Eye (tissue), 1 donor: ENCODE measurements at regions not wholly inside any gene's neighbourhood (a gene's known extent, or its start where the extent isn't known, plus 50 kb on each side); places are given as distances from the start of the nearest gene placed in this dataset.
A peak's percentile ranks its signal among the peaks of the same experiment; 100 is the strongest.

ENCODE experiments used
- DNase-seq: peaks from one replicate; pipeline ENCODE4 v3.0.0-alpha.2; 2015

DNA sequence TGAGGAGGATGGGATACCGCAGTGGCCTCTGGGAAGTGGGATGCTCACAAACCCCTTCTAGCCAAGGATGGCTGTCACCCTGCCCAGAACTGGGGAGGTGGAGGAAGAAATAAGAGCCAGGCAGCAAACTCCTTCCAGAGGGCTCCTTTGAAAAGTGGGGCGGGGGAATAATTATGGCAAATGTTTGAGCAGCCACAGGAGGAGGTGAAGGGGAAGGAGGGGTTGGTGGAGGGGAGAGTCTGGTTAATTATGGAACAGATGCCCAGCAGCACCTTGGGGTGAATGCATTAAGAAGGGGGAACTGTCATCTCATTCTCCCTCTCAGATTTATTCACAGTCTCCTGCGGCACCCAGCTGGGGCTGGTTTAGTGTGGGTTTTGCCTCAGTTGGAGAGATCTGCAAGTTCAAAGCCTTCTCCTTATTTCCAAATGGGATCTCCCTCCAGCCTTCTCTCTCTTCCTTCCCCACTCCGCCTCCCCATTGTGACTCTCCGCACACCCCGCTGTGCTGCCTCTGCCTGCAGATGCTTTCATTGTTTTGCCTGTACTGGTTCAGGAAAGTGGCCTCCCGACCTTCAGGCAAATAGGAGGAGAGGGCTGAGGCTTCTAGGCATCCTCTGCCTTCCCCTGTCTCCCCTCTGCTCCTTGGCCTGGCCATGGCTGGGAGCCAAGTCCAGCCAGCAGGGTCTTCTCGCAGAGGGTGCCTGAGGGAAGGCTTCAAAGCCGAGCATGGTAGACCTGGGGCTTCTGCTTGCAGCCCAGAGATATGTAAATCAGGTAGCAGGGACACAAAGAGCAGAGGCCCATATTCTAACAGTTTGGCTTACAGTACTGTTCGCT, 457.2 kb upstream of the MEX3C start:
- peak; percentile 79 for DNase-seq

DNA sequence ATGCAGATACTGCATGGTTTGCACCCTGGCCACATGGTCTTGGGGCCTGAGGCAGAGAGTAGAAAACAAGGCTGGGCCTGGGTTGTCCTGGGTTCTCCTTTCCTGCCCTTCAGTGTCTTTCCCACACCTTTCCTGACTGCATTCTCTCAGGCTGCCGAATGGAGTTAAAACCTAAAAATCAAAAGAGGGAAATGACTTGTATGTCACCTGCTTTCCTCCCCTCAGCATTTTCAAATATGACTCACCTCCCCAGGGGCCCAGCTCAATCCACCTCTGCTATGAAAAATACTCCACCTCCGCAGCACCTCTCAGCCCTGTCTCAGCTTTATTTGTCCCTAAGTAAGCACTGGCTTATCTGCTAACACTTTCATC, 457.8 kb upstream of the MEX3C start:
- DNase-seq: no peak

DNA sequence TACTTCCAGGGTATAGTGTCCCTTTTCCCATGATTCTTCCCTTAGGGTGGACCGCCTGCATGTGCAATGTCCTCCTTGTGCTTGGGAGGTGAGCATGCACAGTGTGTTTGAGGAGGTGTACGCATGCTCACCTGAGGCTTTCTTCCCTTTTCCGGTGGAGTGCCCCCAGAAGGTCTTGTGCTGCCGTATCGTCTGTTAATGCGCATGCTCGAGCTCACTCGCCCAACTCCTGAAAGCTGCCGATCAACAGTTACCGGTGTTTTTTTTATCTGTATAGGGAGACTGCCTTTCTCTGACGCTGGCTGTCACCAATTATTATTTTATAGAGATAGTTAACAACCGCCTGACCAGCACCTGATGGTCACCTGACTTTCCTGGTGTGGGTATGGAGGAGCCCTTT, 458.8 kb upstream of the MEX3C start:
- no peak for DNase-seq

- DNase-seq: no peak
Observed at GRCh38 chr18:51658436-51658835, 461.0 kb upstream of the MEX3C start.

- DNase-seq: peak; percentile 53
Observed at GRCh38 chr18:51659781-51660180, 462.3 kb upstream of the MEX3C start.

DNA sequence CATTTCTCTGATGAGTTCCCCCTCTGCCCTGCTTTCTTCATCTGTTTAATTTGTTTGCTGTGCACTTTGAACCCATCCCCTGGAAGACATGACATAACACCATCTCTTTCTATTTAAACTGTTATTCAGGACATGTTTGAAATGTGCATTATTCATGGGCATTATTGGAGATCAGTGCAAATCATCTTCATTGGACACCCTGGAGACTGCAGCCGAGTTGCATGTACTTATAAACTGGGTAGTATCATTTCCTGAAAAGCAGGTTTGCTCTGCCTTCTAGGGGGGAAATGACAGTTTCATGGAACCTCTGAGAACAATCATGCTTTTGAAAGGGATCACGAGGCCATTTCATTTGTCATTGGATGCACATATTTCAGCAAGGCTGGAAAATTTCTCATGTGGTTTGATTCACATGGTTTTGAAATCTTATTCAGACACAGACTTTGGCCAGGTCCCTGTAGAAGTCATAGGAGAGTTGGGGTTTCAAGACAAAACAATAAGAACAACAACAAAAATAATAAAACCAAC, 462.8 kb upstream of the MEX3C start:
- no peak for DNase-seq

DNA sequence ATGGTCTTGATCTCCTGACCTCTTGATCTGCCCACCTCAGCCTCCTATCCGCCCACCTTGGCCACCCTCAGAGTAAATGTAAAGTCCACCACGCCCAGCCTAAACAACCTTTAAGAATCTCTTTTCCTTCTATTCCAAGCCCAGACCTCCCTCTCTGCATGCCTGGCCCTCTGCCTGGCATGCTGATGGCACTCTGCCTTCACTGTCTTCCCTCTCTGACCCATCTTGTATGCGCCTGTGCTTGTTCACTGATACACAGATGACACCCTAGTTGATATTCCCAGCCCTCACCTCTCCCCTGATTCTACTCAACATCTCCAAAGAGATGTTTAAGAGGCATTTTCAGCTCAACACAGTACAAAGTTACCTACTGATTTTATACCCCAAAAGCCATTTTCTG, 466.8 kb upstream of the MEX3C start:
- DNase-seq: no peak

DNA sequence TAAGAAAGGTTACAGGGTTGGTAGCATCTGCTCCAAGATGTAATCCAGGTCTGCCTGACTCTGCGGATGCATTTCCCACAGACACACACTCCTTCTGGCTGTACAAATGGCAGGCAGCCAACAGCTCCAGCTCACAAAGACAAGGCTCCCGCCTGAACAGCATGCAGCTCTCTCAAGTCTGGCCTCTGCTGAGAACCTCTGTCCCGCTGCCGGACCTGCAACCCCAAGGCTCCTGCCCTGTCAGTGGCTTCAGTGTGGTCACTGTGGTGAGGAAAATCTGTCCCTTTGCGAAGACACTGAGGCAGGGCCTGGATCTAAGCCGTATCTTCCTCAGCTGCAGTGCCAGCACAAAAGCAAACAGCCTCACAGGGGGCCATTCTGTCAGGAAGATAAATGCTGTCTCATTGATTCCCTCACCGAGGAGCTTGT, 469.3 kb upstream of the MEX3C start:
- peak; percentile 82 for DNase-seq

DNA sequence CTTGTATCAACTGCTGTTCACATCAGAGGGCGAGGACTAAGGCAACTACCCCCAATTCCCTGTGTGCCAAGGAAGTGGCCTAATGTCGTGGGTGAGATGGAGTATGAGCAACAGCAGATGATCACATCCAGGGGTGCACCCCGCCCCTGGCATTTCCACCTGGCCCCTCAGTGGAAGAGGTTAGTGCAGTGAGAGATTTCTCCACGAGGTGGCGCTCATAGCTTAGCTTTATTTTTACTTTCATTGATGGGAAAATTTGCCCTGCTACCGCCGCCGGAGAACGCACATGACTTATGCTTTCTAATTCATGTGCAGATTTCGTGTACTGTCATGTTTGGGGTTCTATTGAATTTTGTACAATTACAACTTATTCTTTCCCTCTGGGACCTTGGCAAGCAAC, 470.6 kb upstream of the MEX3C start:
- DNase-seq: peak; percentile 94

DNA sequence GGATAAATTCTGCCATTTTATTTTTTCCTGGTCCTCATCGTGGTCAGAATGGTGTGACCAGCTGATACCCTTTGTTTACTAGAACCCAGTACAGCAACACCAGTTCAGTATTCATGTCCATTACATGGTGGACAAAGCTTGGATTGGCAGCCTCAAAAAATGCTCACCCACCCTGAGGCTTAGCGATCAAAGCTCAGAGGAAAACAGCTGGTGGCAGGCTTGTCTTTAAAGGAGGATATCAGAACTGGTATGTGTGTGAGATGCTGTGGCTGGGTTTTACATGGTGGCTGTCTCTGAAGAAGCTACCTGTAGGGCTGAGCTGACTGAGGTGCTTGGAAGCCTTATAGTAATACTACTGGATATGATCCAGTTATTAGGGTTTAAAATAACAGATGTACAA, 471.1 kb upstream of the MEX3C start:
- DNase-seq: peak; percentile 41

GRCh38 chr18:51686590-51686989, 489.1 kb upstream of the MEX3C start:
- DNase-seq: no peak

GRCh38 chr18:51687845-51688585, 490.5 kb upstream of the MEX3C start:
- no peak for DNase-seq

DNA sequence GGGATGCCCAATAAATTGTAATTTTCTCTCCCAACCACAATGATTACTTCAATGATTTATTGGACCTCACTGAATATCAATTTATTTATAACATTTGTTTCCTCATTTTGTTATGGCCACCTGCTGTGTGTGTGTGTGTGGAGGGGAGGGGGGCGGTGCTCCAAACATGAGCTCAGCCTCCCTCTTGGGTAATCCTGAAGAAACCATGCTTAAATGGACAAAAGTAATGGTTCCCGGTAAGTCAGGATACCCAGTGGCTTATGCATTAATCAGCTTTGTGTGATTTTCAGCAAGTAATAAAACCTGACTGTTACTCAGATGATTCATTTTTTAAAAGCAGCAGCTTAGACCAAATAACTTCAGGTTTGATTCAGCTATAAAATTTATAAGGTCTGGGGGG, 495.1 kb upstream of the MEX3C start:
- no peak for DNase-seq

DNA sequence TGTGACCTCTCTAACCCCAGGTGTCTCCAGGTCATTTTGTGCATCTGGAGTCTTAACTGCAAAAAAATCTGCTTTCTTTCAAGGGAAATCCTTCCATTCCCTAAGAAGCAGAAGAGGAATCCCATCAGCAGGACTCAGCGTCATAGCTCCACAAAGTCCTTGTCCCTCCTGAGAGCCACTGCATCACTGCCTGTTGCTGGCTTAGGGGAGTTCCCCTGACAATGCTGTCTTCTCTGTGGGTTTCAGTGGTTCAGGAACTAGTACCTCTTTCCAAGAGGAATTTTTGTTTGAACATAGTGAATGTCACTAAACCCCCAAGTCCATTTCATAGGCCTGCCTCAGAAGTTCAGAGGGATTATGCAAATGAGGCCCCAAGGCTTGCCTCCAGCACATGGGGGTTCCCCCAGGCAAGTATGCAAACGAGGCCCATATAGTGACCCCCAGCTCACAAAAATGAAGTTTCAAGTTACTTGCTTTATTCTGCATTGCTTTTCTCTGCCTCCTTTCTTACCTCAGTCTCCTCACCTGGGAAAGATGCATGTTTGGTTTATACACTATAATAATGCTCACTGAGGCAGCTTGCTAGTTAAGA, 513.9 kb upstream of the MEX3C start:
- DNase-seq: no peak

DNA sequence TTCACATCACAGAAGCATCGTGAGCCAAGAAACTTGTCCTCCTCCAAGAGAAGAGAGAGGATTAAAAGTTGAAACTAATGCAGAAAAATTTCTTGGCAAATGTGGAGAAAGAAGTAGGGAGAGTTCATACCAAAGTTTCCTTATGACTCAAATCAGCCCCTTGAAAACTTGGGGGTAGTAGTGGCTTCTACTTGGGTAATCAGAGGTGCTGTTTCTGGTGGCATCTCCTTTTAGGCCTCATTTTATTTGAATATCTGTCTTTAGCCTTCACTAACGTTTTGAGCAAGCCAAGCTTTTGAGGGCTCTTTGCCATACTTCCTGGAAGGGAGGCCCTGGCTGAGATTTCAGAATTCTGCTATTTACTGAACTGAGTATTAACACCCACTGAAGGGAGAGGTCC, 515.3 kb upstream of the MEX3C start:
- DNase-seq: no peak

GRCh38 chr18:51716277-51716676, 518.8 kb upstream of the MEX3C start:
- no peak for DNase-seq

- DNase-seq: no peak
Observed at GRCh38 chr18:51721388-51721787, 523.9 kb upstream of the MEX3C start.

DNA sequence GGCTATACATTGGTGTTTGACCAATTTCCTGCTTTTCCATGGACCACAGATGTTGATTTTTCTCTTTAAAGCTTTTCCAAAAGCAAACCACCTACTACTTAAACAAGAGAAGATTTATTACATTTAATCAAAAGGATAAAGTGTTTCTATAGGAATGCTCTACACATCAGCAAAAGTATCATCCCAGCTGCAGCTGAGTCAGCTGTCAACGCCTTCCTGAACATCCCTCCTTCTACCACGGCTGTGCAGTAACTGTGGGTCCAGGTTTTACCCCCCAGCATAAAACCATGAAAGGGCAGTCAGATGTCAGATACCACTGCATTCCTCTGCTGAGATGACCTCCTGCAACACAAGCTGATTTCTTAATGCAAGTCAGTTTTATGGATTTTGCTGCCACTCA, 524.5 kb upstream of the MEX3C start:
- DNase-seq: no peak

DNA sequence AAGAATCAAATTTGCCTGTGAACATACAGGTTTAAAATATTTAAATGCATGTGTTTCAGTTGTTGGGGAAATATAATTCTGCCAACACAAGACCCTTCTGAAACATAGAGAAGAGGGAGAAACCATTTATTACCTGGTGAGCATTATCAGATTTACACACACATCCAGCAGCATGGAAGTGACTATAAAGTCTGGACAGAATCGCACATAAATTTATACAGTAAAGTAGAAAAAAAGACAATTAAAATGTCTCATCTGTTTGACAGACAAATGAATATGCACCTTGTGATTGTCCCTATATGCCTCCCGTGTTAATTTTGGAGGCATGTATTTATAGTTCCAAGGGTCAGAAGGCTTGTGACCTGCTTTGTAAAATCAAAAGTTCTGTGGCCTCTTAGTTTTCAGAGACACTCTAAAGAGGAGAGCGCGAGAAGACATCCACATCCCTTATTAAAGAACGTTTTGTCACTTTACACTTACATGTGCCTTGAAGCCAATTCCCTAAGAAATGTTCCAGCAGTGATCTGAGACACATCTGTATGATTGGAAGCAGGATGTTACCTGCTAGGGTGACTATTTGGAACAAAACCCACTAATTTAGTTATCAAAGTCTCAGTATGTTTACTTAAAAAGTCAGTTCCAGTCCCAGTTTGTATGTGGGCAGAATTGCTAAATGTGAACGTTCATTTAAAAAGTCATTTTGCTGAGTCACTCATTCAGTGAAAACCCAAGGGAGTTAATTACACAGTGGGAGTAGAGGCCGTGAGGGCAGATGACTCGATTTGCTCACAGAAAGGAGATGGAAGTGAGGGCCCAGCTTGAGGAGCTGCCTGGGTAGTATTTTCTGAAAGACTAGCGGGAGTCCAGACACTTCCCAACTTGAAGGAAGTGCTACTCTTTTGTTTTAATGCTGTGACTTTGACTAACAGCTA, 527.6 kb upstream of the MEX3C start:
- no peak for DNase-seq

- no peak for DNase-seq
Observed at GRCh38 chr18:51726614-51727013, 529.1 kb upstream of the MEX3C start.

GRCh38 chr18:51727780-51728179, 530.3 kb upstream of the MEX3C start:
- DNase-seq: no peak

GRCh38 chr18:51731070-51731469, 533.6 kb upstream of the MEX3C start:
- DNase-seq: no peak

GRCh38 chr18:51734576-51734975, 537.1 kb upstream of the MEX3C start:
- DNase-seq: no peak
